Activated T-helper 17 cell treated with anti-CD3 and anti-CD28 coated beads, Interleukin-2, amount 50 U/mL, for 72 hours (primary cell): ENCODE measurements at regions not wholly inside any gene's neighbourhood (a gene's known extent, or its start where the extent isn't known, plus 50 kb on each side); places are given as distances from the start of the nearest gene placed in this dataset.

ENCODE experiments used
- ATAC-seq: fragments of 150-1000 bp; cut with Tn5 transposase; replicated peaks from 2 replicates; pipeline ENCODE4 v1.10.0; 2021; ENCODE audit warnings: mild to moderate bottlenecking, moderate library complexity
- H3K27ac Mint-ChIP-seq: one replicate; pipeline ENCODE4 v1.8.0; 2022; ENCODE audit warnings: mixed read lengths
- H3K27me3 Mint-ChIP-seq: one replicate; pipeline ENCODE4 v1.8.0; 2022; ENCODE audit warnings: mixed read lengths
- H3K36me3 Mint-ChIP-seq: one replicate; pipeline ENCODE4 v1.8.0; 2022; ENCODE audit warnings: low read depth, mild to moderate bottlenecking, mixed read lengths
- H3K4me1 Mint-ChIP-seq: one replicate; pipeline ENCODE4 v1.8.0; 2022; ENCODE audit warnings: mixed read lengths
- H3K4me3 Mint-ChIP-seq: one replicate; pipeline ENCODE4 v1.8.0; 2022; ENCODE audit warnings: mild to moderate bottlenecking, mixed read lengths
- H3K9me3 Mint-ChIP-seq: one replicate; pipeline ENCODE4 v1.8.0; 2022; ENCODE audit warnings: mixed read lengths

GRCh38 chr21:18877917-18878316 is 474.3 kb upstream of the TMPRSS15 start:
- no peaks in the 10 kb centered on the region for H3K4me1 Mint-ChIP-seq
- H3K27me3 Mint-ChIP-seq, result no peaks in the 10 kb centered on the region
- H3K9me3 Mint-ChIP-seq, result peaks cover 7% of the 10 kb centered on the region
- H3K4me3 Mint-ChIP-seq, result no peak overlapping the region
- H3K27ac Mint-ChIP-seq, result no peak overlapping the region
- no peaks in the 10 kb centered on the region for H3K36me3 Mint-ChIP-seq
- ATAC-seq, result no peak

- Mint-ChIP-seq H3K9me3 (peaks cover 10% of the 10 kb centered on the region), H3K4me1 (no peaks in the 10 kb centered on the region), H3K27ac (no peak overlapping the region), H3K27me3 (no peaks in the 10 kb centered on the region), H3K36me3 (no peaks in the 10 kb centered on the region), H3K4me3 (no peak overlapping the region)
- no peak for ATAC-seq
Observed at GRCh38 chr21:18887922-18888602, 484.5 kb upstream of the TMPRSS15 start.

GRCh38 chr21:18893406-18893805 is 489.8 kb upstream of the TMPRSS15 start:
- Mint-ChIP-seq H3K36me3 (no peaks in the 10 kb centered on the region), H3K4me3 (no peak overlapping the region), H3K9me3 (peaks cover 4% of the 10 kb centered on the region), H3K27me3 (no peaks in the 10 kb centered on the region), H3K4me1 (no peaks in the 10 kb centered on the region), H3K27ac (no peak overlapping the region)
- ATAC-seq, result no peak

- Mint-ChIP-seq H3K27ac (no peak overlapping the region), H3K36me3 (no peaks in the 10 kb centered on the region), H3K4me1 (no peaks in the 10 kb centered on the region), H3K27me3 (no peaks in the 10 kb centered on the region), H3K9me3 (peaks cover 4% of the 10 kb centered on the region), H3K4me3 (no peak overlapping the region)
- no peak for ATAC-seq
Observed at GRCh38 chr21:18894387-18894786, 490.8 kb upstream of the TMPRSS15 start.

GRCh38 chr21:18899261-18899660 is 495.7 kb upstream of the TMPRSS15 start:
- Mint-ChIP-seq H3K4me1 (no peaks in the 10 kb centered on the region), H3K27me3 (no peaks in the 10 kb centered on the region), H3K36me3 (no peaks in the 10 kb centered on the region), H3K9me3 (peaks cover 3% of the 10 kb centered on the region), H3K4me3 (no peak overlapping the region), H3K27ac (no peak overlapping the region)
- no peak for ATAC-seq

GRCh38 chr21:18902660-18903059 is 499.1 kb upstream of the TMPRSS15 start:
- Mint-ChIP-seq H3K27ac (no peak overlapping the region), H3K4me1 (no peaks in the 10 kb centered on the region), H3K27me3 (no peaks in the 10 kb centered on the region), H3K36me3 (no peaks in the 10 kb centered on the region), H3K9me3 (peaks cover 11% of the 10 kb centered on the region), H3K4me3 (no peak overlapping the region)
- ATAC-seq, result no peak

- Mint-ChIP-seq H3K27ac (no peak overlapping the region), H3K4me3 (no peak overlapping the region), H3K4me1 (no peaks in the 10 kb centered on the region), H3K9me3 (peaks cover 11% of the 10 kb centered on the region), H3K36me3 (no peaks in the 10 kb centered on the region), H3K27me3 (no peaks in the 10 kb centered on the region)
- ATAC-seq, result no peak
Observed at GRCh38 chr21:18907076-18907475, 503.5 kb upstream of the TMPRSS15 start.

- H3K4me3 Mint-ChIP-seq, result no peak overlapping the region
- ATAC-seq, result no peak
- H3K27me3 Mint-ChIP-seq, result no peaks in the 10 kb centered on the region
- H3K27ac Mint-ChIP-seq, result no peak overlapping the region
- H3K36me3 Mint-ChIP-seq, result no peaks in the 10 kb centered on the region
- peaks cover 15% of the 10 kb centered on the region for H3K9me3 Mint-ChIP-seq
- no peaks in the 10 kb centered on the region for H3K4me1 Mint-ChIP-seq
Observed at GRCh38 chr21:18908641-18909040, 505.1 kb upstream of the TMPRSS15 start.

- Mint-ChIP-seq H3K4me3 (no peak overlapping the region), H3K36me3 (no peaks in the 10 kb centered on the region), H3K27ac (no peak overlapping the region), H3K4me1 (no peaks in the 10 kb centered on the region), H3K27me3 (no peaks in the 10 kb centered on the region), H3K9me3 (peaks cover 12% of the 10 kb centered on the region)
- ATAC-seq, result no peak
Observed at GRCh38 chr21:18913914-18914313, 510.3 kb upstream of the TMPRSS15 start.

- H3K36me3 Mint-ChIP-seq, result no peaks in the 10 kb centered on the region
- peaks cover 12% of the 10 kb centered on the region for H3K9me3 Mint-ChIP-seq
- H3K4me3 Mint-ChIP-seq, result no peak overlapping the region
- H3K27ac Mint-ChIP-seq, result no peak overlapping the region
- no peaks in the 10 kb centered on the region for H3K4me1 Mint-ChIP-seq
- H3K27me3 Mint-ChIP-seq, result no peaks in the 10 kb centered on the region
- ATAC-seq, result no peak
Observed at GRCh38 chr21:18914570-18914969, 511.0 kb upstream of the TMPRSS15 start.

- Mint-ChIP-seq H3K4me1 (no peaks in the 10 kb centered on the region), H3K27ac (no peak overlapping the region), H3K27me3 (no peaks in the 10 kb centered on the region), H3K9me3 (peaks cover 5% of the 10 kb centered on the region), H3K36me3 (no peaks in the 10 kb centered on the region), H3K4me3 (no peak overlapping the region)
- no peak for ATAC-seq
Observed at GRCh38 chr21:18917622-18918021, 514.0 kb upstream of the TMPRSS15 start.

GRCh38 chr21:18931237-18931636 is 527.7 kb upstream of the TMPRSS15 start:
- Mint-ChIP-seq H3K27me3 (no peaks in the 10 kb centered on the region), H3K9me3 (peaks cover 4% of the 10 kb centered on the region), H3K36me3 (no peaks in the 10 kb centered on the region), H3K27ac (no peak overlapping the region), H3K4me1 (no peaks in the 10 kb centered on the region), H3K4me3 (no peak overlapping the region)
- ATAC-seq, result no peak

GRCh38 chr21:18937337-18937736 is 533.8 kb upstream of the TMPRSS15 start:
- Mint-ChIP-seq H3K4me1 (no peaks in the 10 kb centered on the region), H3K4me3 (no peak overlapping the region), H3K9me3 (peaks cover 12% of the 10 kb centered on the region), H3K27ac (no peak overlapping the region), H3K36me3 (no peaks in the 10 kb centered on the region), H3K27me3 (no peaks in the 10 kb centered on the region)
- no peak for ATAC-seq

GRCh38 chr21:18940791-18941190 is 537.2 kb upstream of the TMPRSS15 start:
- Mint-ChIP-seq H3K4me1 (no peaks in the 10 kb centered on the region), H3K36me3 (no peaks in the 10 kb centered on the region), H3K4me3 (no peak overlapping the region), H3K27me3 (no peaks in the 10 kb centered on the region), H3K27ac (no peak overlapping the region), H3K9me3 (peaks cover 9% of the 10 kb centered on the region)
- ATAC-seq, result no peak

- H3K27me3 Mint-ChIP-seq, result no peaks in the 10 kb centered on the region
- no peaks in the 10 kb centered on the region for H3K4me1 Mint-ChIP-seq
Observed at GRCh38 chr21:18950045-18950740, 546.6 kb upstream of the TMPRSS15 start.

More at GRCh38 chr21:18950045-18950740, 546.6 kb upstream of the TMPRSS15 start:
- Mint-ChIP-seq H3K9me3 (peaks cover 5% of the 10 kb centered on the region), H3K36me3 (no peaks in the 10 kb centered on the region), H3K4me3 (no peak overlapping the region), H3K27ac (no peak overlapping the region)
- no peak for ATAC-seq
